GM12872 (cell line): ENCODE measurements at regions not wholly inside any gene's neighbourhood (a gene's known extent, or its start where the extent isn't known, plus 50 kb on each side); places are given as distances from the start of the nearest gene placed in this dataset.

Experiments used
- CTCF ChIP-seq: IDR thresholded peaks from 3 replicates; pipeline ENCODE4 v1.5.1; 2011; ENCODE audit warnings: low read depth, mild to moderate bottlenecking, low read length, moderate library complexity; ENCODE audit not compliant: insufficient read depth

GRCh38 chr11:88040148-88040496 is 135.1 kb downstream of the RAB38 start:
- TF ChIP-seq CTCF: no peak

GRCh38 chr11:88039476-88040147 is 135.6 kb downstream of the RAB38 start:
- TF ChIP-seq CTCF: no peak

DNA sequence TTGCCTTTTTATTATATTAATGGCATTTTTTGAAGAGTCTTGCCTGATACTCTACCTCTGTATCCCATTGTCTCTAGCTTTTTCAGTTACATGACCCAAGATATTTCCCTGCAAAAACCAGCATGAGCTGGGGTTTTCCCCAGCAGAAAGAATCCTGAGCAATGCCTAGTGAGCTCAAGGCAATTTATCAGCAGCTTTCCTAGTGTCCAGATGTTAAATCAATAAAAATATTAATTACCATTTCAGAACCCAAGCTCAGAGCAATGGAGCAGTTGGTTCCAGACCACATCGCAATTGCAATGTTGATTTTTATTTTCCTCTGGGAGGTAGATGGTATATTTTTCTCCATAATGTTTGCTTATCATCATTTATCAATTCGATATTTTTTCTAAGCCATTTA is 137.2 kb downstream of the RAB38 start:
- no peak for TF ChIP-seq CTCF

DNA sequence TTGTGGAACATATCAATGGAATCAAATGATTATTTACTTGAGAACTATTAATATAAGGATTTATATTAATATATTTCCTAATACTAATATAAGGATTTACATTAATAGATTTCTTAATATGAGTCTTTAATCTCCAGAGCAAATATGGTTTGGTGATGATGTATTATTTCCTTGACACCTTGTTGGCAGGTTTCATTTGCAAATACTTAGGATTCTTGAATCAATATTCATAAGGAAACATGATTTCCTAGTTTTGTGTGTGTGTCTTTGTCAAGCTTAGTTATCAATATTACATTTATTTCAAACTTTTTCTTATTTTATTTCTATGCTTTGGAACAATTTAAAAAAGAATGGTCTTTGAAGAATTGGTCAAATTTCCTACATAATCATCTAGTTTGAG is 138.5 kb downstream of the RAB38 start:
- no peak for TF ChIP-seq CTCF

DNA sequence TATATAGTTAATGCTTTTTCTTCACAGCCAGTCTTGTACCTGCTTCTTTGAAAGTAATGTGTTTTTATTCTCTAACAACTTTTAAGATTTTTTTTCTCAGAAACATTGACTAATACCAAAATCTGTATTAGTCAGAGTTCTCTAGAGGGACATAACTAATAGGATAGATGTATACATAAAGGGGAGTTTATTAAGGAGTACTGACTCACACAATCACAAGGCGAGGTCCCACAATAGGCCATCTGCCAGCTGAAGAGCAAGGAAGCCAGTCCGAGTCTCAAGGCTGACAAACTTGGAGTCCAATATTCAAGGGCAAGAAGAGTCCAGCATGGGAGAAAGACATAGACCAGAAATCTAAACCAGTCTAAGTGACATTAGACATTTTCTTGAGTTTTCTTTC is 140.0 kb downstream of the RAB38 start:
- TF ChIP-seq CTCF: no peak

- TF ChIP-seq CTCF: no peak
Measured at GRCh38 chr11:88017666-88018065, 157.6 kb downstream of the RAB38 start.

- TF ChIP-seq CTCF: peak; percentile 69
Measured at GRCh38 chr11:88016392-88017170, 158.7 kb downstream of the RAB38 start.
